MG63 (cell line): ENCODE measurements at regions not wholly inside any gene's neighbourhood (a gene's known extent, or its start where the extent isn't known, plus 50 kb on each side); places are given as distances from the start of the nearest gene placed in this dataset.
A peak's percentile ranks its signal among the peaks of the same experiment; 100 is the strongest.
"Not testable (repeated sequence)": the region's sequence is repeated elsewhere in the genome, so short reads cannot be mapped to it uniquely, and the experiment has no call there.

Experiments
- DNase-seq: peaks from one replicate; pipeline ENCODE4 v3.0.0-alpha.2; 2020
- H3K27me3 ChIP-seq: fragments of 250-450 bp; sonication (Bioruptor Pico); 2 replicates; pipeline ENCODE4 v1.5.1; 2020; ENCODE audit warnings: mild to moderate bottlenecking, moderate library complexity
- H3K36me3 ChIP-seq: fragments of 250-450 bp; sonication (Bioruptor Pico); 2 replicates; pipeline ENCODE4 v1.5.1; 2020; ENCODE audit warnings: mild to moderate bottlenecking, moderate library complexity
- H3K4me3 ChIP-seq: fragments of 250-450 bp; sonication (Bioruptor Pico); 2 replicates; pipeline ENCODE4 v1.5.1; 2020; ENCODE audit warnings: mild to moderate bottlenecking, moderate library complexity
- H3K9me3 ChIP-seq: fragments of 250-450 bp; sonication (Bioruptor Pico); 2 replicates; pipeline ENCODE4 v1.5.1; 2020; ENCODE audit warnings: mild to moderate bottlenecking, moderate library complexity

DNA sequence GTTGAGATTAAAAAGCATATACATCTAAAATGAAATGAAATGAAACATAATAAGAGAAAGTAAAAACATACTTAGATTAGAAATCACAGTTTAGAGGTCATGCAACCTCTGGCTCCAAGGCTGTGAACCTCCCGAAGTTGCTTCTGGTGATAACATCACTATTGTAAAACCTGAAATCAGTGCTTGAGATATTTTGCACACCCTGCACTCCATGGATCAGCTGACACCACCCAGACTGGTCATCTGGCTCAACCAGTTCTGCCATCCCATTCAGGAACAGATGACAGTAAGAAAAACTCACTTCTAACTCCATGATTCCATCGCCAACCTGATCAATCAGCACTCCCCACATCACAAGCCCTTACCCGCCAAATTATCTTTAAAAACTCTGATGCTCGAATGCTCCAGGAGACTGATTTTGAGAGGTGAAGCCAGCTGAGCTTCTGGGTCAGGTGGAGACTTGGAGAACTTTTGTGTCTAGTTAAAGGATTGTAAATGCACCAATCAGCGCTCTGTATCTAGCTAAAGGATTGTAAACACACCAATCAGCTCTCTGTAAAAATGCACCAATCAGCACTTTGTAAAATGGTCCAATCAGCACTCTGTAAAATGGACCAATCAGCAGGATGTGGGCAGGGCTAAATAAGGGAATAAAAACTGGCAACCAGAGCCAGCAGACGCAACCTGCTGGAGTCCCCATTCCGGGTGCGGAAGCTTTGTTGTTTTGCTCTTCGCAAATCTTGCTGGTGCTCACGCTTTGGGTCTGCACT, 162.6 kb upstream of the MAGI2 start:
- no peak overlapping the region for H3K4me3 ChIP-seq
- no peaks in the 10 kb centered on the region for H3K9me3 ChIP-seq
- H3K27me3 ChIP-seq: no peaks in the 10 kb centered on the region
- no peaks in the 10 kb centered on the region for H3K36me3 ChIP-seq
- DNase-seq: no peak

DNA sequence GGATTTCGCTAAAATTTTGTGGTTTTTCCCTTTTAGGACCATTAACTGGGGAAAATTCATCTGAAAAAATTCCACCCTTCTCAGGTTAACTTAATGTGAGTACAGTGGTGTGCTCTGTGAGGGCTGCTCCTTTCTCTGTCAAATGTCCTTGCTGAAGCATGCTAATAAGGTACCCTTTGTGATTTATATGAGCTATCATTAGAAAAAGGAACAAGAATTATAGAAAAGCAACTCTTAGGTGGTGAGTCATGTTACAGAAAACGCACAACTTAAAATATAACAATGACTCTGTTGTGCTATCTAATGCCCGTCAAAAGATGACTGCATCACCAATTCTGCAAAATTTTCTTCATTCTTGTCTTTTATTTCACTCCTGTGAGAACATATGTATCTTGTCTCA, 162.0 kb upstream of the MAGI2 start:
- Histone ChIP-seq H3K36me3 (no peaks in the 10 kb centered on the region), H3K9me3 (no peaks in the 10 kb centered on the region), H3K4me3 (no peak overlapping the region), H3K27me3 (no peaks in the 10 kb centered on the region)
- DNase-seq: no peak

DNA sequence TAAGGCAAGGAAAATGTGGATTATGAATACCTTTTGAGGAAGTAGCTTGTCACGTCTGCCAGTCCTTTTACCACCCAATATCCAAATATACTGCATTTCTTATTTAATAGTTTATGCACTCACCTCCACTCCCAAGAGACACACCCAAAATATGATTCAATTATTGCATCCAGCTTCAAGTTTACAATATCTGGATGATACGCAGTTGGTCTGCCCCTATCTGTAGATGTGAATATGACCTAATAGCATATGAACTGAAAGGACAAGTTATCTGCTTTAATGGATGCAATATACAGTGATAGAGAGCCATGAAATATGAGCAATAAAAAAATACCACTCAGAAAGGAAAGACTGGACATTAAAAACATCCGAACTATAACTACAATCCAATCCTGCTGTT, 159.4 kb upstream of the MAGI2 start:
- Histone ChIP-seq H3K36me3 (no peaks in the 10 kb centered on the region), H3K27me3 (no peaks in the 10 kb centered on the region), H3K4me3 (no peak overlapping the region), H3K9me3 (no peaks in the 10 kb centered on the region)
- no peak for DNase-seq

DNA sequence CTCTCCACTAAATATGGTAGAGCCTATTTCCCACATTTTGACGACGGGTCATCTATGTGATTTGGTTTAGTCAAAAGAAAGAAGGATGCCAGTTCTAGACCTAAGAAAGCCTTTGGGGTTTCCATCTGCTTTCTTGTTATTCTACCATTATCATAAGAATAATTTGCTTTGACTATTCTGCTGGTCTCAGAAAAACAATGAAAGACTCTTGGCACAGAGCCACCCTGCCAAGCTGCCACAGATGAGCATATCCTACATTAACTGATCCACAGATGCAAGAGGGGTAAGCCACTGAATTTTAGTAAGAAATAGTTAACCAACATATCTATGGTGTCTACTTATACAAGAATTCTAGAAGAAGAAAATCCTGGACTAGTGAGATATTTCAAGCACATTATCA, 158.6 kb upstream of the MAGI2 start:
- Histone ChIP-seq H3K4me3 (no peak overlapping the region), H3K9me3 (no peaks in the 10 kb centered on the region), H3K36me3 (no peaks in the 10 kb centered on the region), H3K27me3 (no peaks in the 10 kb centered on the region)
- no peak for DNase-seq

DNA sequence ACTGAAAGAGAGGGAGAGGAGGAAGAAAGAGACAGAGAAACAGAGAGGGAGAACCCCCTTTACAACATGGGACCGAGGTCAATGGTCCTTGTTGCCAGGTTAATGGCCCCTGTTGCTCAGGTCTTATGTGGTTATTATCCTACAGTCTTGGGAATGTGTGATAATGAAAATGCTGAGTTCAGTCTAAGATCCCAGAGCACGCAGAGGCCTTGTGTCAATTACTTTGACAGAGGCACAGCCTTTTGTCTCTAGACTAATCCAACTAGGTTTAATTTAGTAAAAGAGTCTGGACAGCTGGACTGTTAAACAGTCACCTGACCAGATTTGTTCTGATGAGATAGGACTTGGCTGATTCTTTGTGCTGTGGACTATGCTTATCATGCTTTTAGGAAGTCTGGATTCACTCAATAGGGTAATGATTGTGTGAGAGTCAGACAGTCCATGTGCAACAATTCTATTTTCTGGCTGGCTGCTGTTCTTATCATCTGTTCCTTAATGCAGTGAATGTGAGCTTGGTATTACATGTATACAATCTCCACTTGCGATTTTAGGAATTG, 157.4 kb upstream of the MAGI2 start:
- no peaks in the 10 kb centered on the region for H3K9me3 ChIP-seq
- H3K36me3 ChIP-seq: no peaks in the 10 kb centered on the region
- DNase-seq: no peak
- H3K4me3 ChIP-seq: no peak overlapping the region
- H3K27me3 ChIP-seq: no peaks in the 10 kb centered on the region

DNA sequence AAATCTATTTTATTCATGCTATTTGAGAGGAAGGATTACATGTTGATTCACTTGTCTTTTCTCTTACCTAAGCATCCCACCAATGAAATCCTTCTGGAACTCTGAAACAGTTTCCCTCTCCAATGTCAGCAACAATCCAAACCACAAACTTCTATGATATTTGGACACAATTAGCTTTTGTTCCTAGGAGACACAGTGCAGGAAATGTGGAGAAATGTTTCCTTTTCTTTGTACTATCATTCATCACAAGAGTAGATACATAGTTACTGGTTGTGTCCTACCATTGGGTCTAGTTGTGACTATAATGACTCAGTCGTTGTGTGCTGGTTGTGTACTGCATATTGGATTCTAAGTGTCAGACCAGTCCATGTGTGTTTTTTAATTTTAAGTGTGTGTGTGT, 156.8 kb upstream of the MAGI2 start:
- no peaks in the 10 kb centered on the region for H3K9me3 ChIP-seq
- H3K4me3 ChIP-seq: no peak overlapping the region
- no peaks in the 10 kb centered on the region for H3K36me3 ChIP-seq
- DNase-seq: no peak
- H3K27me3 ChIP-seq: no peaks in the 10 kb centered on the region

DNA sequence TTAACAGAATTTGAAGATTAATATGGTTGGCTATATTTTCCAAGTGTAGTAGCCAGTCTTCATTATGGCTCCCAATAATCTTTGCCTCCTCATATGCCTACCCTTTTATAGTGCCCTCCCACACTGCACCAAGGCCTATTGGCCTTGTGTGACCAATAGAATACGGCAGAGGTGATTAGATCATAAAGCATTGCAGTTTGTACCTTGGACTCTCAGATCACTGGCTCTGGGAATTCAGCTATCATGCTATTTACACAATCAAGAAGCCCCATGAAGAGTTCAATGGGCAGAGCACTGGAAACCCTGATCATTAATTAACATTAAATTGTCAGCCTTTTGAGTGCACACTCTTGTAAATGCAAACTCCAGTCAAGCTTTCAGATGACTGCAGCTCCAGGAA, 154.5 kb upstream of the MAGI2 start:
- no peak overlapping the region for H3K4me3 ChIP-seq
- H3K36me3 ChIP-seq: no peaks in the 10 kb centered on the region

DNA sequence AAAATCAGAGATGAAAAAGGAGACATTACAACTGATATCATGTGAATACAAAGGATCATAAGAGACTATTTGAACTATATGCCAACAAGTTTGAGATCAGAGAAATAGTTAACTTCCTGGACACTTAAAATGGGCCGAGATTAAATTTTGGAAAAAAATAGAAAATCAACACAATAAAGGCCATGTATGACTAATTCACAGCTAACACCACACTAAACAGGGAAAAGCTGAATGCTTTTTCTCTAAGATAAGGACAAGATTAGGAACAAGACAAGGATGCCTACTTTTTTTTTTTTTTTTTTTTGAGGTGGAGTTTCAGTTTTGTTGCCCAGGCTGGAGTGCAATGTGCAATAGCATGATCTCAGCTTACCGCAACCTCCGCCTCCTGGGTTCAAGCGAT, 151.4 kb upstream of the MAGI2 start:
- Histone ChIP-seq H3K9me3 (no peaks in the 10 kb centered on the region), H3K27me3 (no peaks in the 10 kb centered on the region), H3K36me3 (no peaks in the 10 kb centered on the region), H3K4me3 (no peak overlapping the region)
- DNase-seq: no peak

More for the DNA sequence above, 154.5 kb upstream of the MAGI2 start:
- Histone ChIP-seq H3K27me3 (no peaks in the 10 kb centered on the region), H3K9me3 (no peaks in the 10 kb centered on the region)
- DNase-seq: no peak

DNA sequence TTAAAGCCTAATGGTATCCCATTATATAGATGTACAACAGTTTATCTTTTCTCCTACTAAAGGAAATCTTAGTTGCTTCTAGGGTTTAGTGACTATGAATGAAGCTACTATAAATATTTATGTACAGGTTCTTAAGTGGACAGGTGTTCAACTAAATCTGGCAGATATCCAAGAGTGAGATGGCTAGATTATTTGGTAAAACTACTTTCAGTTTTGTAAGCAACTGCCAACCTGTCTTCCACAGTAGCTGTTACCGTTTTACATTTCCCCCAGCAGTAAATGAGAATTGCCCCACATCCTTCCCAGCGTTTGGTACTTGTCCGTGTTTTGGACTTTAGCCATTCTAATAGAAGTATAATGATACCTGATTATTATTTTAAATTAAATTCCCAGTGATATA, 144.9 kb upstream of the MAGI2 start:
- Histone ChIP-seq H3K27me3 (no peaks in the 10 kb centered on the region), H3K4me3 (no peak overlapping the region), H3K9me3 (no peaks in the 10 kb centered on the region), H3K36me3 (no peaks in the 10 kb centered on the region)
- no peak for DNase-seq

DNA sequence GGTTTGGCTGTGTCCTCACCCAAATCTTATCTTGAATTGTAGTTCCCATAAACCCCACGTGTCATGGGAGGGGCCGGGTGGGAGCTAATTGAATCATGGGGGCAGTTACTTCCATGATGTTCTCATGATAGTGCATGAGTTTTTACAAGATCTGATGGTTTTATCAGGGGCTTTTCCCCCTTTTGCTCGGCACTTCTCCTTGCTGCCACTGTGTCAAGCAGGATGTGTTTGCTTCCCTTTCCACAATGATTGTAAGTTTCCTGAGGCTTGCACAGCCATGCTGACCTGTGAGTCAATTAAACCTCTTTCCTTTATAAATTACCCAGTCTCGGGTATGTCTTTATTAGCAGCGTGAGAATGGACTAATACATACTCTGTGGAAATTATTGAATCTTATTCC, 141.2 kb upstream of the MAGI2 start:
- H3K36me3 ChIP-seq, H3K4me3 ChIP-seq, H3K27me3 ChIP-seq, H3K9me3 ChIP-seq, DNase-seq: not testable (repeated sequence)

DNA sequence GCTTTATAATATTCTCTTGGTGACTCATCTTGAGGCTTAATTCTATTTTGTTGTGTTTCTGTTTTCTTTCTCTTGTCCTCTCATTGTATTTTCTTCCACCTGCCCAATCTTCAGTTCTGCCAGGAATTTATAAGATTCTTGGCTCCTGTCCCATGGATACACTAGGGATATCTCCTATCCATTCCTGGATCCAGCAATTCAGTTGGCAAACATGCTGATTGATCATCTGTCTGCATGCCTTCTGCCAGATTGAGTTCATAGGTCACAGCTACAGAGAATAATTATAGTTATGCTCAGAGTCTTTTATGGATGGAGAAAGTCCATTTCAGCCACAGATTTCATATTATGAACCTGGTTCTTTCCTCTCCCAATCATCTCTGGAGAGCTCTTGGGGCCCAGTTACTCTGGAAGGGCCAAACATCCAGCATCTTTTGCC, 140.4 kb upstream of the MAGI2 start:
- Histone ChIP-seq H3K27me3 (no peaks in the 10 kb centered on the region), H3K9me3 (no peaks in the 10 kb centered on the region), H3K36me3 (no peaks in the 10 kb centered on the region), H3K4me3 (no peak overlapping the region)
- DNase-seq: peak; percentile 19

DNA sequence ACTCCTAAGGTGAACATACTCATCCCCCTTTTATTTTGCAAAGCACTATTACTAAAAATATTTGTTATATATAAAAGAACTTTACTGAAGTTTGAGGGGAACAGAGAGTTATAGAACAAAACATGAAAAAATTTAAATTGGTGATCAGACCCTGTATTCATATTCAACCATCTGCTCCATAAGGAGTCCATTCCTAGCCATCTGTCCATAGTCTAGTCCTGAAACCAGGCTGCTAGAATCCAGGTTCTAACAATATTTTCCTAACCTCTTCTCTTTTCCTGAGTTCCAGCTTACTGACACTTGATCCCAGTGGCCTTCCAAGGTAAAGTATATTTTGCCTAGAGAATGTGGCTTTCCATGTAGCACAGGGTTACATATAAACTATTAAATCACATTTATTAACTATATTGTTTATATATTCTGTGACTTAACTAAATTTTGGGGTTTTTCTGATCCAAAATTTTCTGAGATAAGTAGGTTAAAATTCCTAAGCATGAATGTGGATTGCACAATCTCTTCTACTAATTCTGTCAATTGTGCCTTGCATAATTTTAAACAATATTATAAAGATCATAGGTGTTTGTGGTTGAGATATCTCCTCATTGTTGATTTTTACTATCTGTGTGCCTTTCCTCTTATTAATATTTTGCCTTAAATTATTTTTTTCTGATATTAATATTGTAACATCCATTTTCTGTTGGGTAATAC, 137.6 kb upstream of the MAGI2 start:
- no peaks in the 10 kb centered on the region for H3K36me3 ChIP-seq
- H3K4me3 ChIP-seq: no peak overlapping the region
- no peak for DNase-seq
- H3K9me3 ChIP-seq: no peaks in the 10 kb centered on the region
- no peaks in the 10 kb centered on the region for H3K27me3 ChIP-seq

DNA sequence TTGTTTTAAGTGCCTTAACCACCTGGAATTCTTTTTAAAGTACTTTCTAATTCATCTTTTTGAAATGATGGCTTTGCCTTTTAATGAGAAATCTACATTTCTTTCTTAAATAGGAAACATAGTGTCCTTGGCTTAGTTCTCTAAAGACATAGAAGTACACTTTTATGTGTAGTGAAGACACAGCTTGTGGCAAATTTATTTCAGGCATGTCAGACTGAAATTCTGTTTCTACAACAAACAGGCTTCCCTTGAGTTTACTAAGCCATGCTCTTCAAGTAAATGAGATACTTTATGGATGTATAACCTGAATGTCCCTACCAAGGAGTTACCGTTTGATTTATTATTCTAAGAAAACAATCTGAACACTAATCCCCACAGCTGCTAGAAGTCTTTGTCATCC, 136.9 kb upstream of the MAGI2 start:
- Histone ChIP-seq H3K4me3 (no peak overlapping the region), H3K27me3 (no peaks in the 10 kb centered on the region), H3K9me3 (no peaks in the 10 kb centered on the region), H3K36me3 (no peaks in the 10 kb centered on the region)
- no peak for DNase-seq

DNA sequence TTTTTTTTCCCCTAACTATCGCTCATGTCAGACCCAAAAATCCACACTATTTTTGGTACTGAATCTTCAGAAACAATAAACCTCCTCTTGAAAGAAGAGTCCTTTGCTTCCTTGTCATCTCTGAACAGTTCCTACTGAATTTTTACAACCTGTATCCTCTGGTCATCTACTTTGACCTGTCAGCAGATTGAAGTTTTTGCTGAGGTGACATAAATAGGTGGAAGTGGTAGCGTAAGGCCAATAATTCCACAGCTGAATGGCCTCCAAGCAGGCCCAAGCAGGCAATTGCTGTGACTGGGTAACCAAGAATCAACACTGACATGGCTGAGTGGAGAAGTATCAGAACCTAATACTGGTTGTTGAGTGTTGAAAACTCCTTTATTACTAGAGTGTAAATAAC, 117.4 kb upstream of the MAGI2 start:
- H3K36me3 ChIP-seq: no peaks in the 10 kb centered on the region
- H3K27me3 ChIP-seq: no peaks in the 10 kb centered on the region
- no peaks in the 10 kb centered on the region for H3K9me3 ChIP-seq
- no peak for DNase-seq
- no peak overlapping the region for H3K4me3 ChIP-seq

DNA sequence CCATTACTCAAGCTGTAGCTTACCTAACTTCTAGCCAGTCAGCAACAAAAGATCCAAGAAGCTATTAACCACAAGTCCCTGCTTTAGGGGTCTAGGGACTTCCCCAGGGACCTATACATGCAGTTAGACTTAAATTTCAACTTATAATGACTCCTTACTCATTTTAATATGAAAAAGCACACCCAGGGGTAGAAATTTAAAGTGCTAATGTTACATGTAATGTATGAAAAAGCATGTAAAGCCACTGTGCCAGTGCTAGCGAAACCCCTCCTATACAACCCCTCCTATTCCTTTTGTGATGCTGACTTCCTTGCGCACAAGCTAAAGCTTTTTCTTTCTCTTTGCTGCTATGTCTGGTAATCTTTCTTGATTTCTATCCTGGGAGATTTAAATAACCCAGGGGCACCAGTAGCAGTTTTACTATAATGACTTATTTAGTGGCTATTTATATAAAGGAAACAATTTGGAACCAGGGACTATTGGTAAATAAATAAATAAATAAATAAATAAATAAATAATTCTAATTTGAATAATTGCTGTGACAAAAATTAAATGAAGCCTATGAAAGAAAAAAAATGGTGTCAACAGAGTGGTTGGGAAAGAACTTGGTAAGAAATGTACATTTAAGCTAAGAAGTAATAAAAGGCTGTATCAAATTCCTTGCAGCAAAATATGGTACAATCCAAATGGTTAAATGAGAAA, 110.5 kb upstream of the MAGI2 start:
- Histone ChIP-seq H3K27me3 (no peaks in the 10 kb centered on the region), H3K9me3 (no peaks in the 10 kb centered on the region), H3K36me3 (no peaks in the 10 kb centered on the region), H3K4me3 (no peak overlapping the region)
- no peak for DNase-seq

DNA sequence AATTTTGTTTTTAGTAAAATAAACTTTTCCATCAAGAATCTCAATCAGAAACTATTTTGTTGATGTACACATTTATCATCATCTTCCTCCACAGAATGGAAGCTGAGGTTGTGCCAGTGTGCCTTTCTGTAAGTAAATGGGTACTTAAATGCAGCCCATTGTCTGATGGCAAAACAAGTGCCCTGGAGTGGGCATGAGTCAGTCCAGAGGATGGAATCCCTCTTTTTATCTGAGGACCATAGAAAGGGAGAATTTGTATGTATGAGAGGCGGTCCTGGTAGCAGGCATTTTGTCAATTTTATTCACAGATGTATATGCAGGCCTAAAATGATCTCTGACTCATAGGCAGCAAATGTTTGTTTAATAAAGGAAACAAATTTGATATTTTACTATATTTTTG, 102.1 kb upstream of the MAGI2 start:
- H3K9me3 ChIP-seq: no peaks in the 10 kb centered on the region
- no peaks in the 10 kb centered on the region for H3K27me3 ChIP-seq
- H3K36me3 ChIP-seq: no peaks in the 10 kb centered on the region
- DNase-seq: no peak
- no peak overlapping the region for H3K4me3 ChIP-seq

DNA sequence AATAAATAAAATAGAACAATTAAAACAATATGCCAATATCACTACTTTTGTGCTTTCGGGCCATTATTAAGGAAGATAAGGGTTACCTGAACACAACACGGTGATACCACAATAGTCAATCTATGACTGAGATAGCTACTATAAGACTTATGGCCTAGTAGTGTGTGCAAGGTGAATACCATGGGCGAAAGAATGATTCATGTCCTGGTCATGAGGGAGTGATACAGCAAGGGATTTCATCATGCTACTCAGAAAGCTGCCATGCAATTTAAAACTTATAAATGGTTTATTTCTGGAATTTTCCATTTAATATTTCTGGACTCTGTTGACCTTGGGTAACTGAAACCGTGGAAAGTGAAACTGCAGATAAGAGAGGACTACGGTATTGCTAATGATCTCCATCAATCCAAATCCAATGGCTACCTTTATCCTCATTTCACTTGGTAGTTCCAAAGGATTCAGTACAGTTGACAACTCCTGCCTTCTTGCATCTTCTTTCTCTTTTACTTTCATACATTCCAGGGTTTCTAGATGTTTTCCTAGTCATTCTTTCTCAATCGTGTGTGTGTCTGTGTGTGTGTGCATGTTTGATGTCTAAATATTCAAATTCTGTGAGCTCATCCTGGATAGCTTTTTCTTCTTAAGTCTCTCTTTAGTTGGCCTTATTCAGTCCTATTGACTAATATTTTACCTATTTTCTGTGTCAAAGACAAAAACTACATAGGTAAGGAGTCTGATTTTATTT, 100.5 kb upstream of the MAGI2 start:
- H3K4me3 ChIP-seq: no peak overlapping the region
- H3K36me3 ChIP-seq: no peaks in the 10 kb centered on the region
- H3K9me3 ChIP-seq: no peaks in the 10 kb centered on the region

More for the DNA sequence above, 100.5 kb upstream of the MAGI2 start:
- DNase-seq: no peak
- H3K27me3 ChIP-seq: no peaks in the 10 kb centered on the region
